ENCODE measurements at regions not wholly inside any gene's neighbourhood (a gene's known extent, or its start where the extent isn't known, plus 50 kb on each side); places are given as distances from the start of the nearest gene placed in this dataset.

DNA sequence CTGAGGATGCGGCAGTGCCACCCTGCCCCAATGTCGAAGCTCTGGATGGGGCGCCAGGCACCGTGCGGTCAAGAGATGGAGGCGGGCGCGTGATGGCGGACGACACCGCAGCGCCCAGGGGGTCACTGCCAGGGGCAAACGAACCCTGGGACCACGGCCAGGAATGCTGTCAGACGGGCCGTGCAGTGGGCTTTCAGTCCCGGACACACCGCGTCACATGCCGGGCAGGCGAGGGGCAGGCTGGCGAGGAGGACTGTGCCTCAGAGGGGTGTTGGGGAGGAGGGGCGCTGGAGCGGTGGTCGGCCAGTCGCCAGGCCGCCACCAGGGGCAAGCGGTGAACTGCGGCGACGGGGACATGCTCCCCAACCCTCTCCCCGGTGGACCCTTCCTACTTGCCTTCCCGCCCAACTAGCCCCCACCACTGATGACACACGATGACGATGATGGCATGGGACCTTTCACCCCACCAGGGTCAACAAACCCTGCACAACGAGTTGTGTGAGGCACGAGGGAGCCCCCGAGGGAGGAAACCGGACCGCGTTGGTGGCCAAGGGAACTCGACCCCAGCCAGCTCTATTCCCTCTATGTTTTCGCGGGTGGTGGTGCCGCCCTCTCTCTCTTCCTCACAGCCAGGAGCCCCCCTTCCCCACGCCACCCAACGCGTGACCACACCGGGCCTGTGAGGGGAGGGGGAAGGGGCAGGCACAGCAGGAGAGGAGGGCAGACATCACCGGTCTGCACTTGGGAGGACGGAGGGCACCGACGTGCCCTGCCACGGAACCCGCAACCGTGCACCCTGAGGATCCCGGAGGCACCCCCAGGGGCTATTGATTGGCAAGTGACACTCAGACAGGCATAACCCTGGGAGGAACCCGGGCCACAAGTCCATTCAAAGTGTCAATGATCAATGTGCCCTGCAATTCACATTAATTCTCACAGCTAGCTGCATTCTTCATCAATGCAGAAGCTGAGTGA lies 1960.9 kb upstream of the DEFB115 start:
- Histone ChIP-seq H4K20me1 (ENCODE audit: insufficient read depth) (no peaks in the 10 kb centered on the region), H3K4me2 (ENCODE audit: unreplicated experiment) (no peak overlapping the region), H3K9me3 (ENCODE audit: low read depth) (no peaks in the 10 kb centered on the region), H3K36me3 (ENCODE audit: low read depth) (no peaks in the 10 kb centered on the region), H3F3A (ENCODE audit: insufficient read depth) (no peaks in the 10 kb centered on the region), H3K79me2 (ENCODE audit: insufficient read depth) (no peaks in the 10 kb centered on the region), H2AFZ (no peak overlapping the region), H3K9me2 (ENCODE audit: insufficient read depth) (no peaks in the 10 kb centered on the region), H3K4me1 (ENCODE audit: insufficient read depth) (no peaks in the 10 kb centered on the region), H3K9ac (no peak overlapping the region), H3K27me3 (replicated peaks; ENCODE audit: insufficient read depth) (no peaks in the 10 kb centered on the region), H3K4me3 (no peak overlapping the region), H3K27ac (no peak overlapping the region)
- no peak for TF ChIP-seq EZH2 (IDR thresholded peaks at IDR 0.05; ENCODE audit: insufficient read depth, poor library complexity, severe bottlenecking)
- TF ChIP-seq EZH2phosphoT487 (IDR thresholded peaks at IDR 0.05; ENCODE audit: insufficient read depth, low read depth) = no peak
- no peak for DNase-seq
- WGBS, 2 experiments (ENCODE audit: low coverage in 1 of 2, low lambda C conversion rate in 2 of 2, missing lambda C conversion rate in 2 of 2) = 62 to 64% methylated on average over 55 to 58 of the region's 58 CpGs
- in situ Hi-C loops (cut with MboI) = no loop called here

- Histone ChIP-seq H3K9me3 (ENCODE audit: low read depth) (no peaks in the 10 kb centered on the region), H3K9ac (no peak overlapping the region), H3K27ac (no peak overlapping the region), H3K36me3 (ENCODE audit: low read depth) (no peaks in the 10 kb centered on the region), H3K27me3 (replicated peaks; ENCODE audit: insufficient read depth) (no peaks in the 10 kb centered on the region), H3K79me2 (ENCODE audit: insufficient read depth) (no peaks in the 10 kb centered on the region), H3K4me2 (ENCODE audit: unreplicated experiment) (no peak overlapping the region), H4K20me1 (ENCODE audit: insufficient read depth) (no peaks in the 10 kb centered on the region), H3K4me3 (no peak overlapping the region), H3F3A (ENCODE audit: insufficient read depth) (no peaks in the 10 kb centered on the region), H2AFZ (no peak overlapping the region), H3K9me2 (ENCODE audit: insufficient read depth) (no peaks in the 10 kb centered on the region), H3K4me1 (ENCODE audit: insufficient read depth) (no peaks in the 10 kb centered on the region)
- WGBS, 2 experiments (ENCODE audit: low coverage in 1 of 2, low lambda C conversion rate in 2 of 2, missing lambda C conversion rate in 2 of 2) = 65 to 74% methylated on average over 65 to 69 of the region's 70 CpGs
- in situ Hi-C loops (cut with MboI) = no loop called here
- no peak for DNase-seq
- TF ChIP-seq EZH2 (IDR thresholded peaks at IDR 0.05; ENCODE audit: insufficient read depth, poor library complexity, severe bottlenecking) = no peak
These were observed 1959.8 kb upstream of the DEFB115 start for GRCh38 chr20:29297411-29298270.

DNA sequence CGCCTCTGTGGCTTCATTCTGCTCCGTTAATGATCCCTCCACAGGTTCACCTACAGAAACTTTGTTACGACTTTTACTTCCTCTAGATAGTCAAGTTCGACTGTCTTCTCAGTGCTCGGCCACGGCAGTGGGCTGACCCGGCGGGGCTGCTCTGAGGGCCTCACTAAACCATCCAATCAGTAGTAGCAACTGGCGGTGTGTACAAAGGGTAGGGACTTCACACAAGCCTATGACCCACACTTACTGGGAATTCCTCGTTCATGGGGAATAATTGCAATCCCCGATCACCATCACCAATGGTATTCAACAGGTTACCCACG lies 1959.2 kb upstream of the DEFB115 start:
- no peaks in the 10 kb centered on the region for H3F3A ChIP-seq (ENCODE audit: insufficient read depth)
- H3K9me3 ChIP-seq (ENCODE audit: low read depth) = no peaks in the 10 kb centered on the region
- H3K27me3 ChIP-seq (replicated peaks; ENCODE audit: insufficient read depth) = no peaks in the 10 kb centered on the region
- H3K27ac ChIP-seq = no peak overlapping the region
- no peaks in the 10 kb centered on the region for H3K9me2 ChIP-seq (ENCODE audit: insufficient read depth)
- H3K4me3 ChIP-seq = no peak overlapping the region
- in situ Hi-C loops (cut with MboI) = no loop called here
- H3K4me1 ChIP-seq (ENCODE audit: insufficient read depth) = no peaks in the 10 kb centered on the region
- H3K4me2 ChIP-seq (ENCODE audit: unreplicated experiment) = no peak overlapping the region
- H3K79me2 ChIP-seq (ENCODE audit: insufficient read depth) = no peaks in the 10 kb centered on the region
- H3K9ac ChIP-seq = no peak overlapping the region
- H3K36me3 ChIP-seq (ENCODE audit: low read depth) = no peaks in the 10 kb centered on the region
- DNase-seq = no peak
- no peak overlapping the region for H2AFZ ChIP-seq
- TF ChIP-seq EZH2phosphoT487 (IDR thresholded peaks at IDR 0.05; ENCODE audit: insufficient read depth, low read depth) = no peak
- no peak for TF ChIP-seq EZH2 (IDR thresholded peaks at IDR 0.05; ENCODE audit: insufficient read depth, poor library complexity, severe bottlenecking)
- 52 to 67% methylated on average over 12 of the region's 12 CpGs for WGBS, 2 experiments (ENCODE audit: low coverage in 1 of 2, low lambda C conversion rate in 2 of 2, missing lambda C conversion rate in 2 of 2)
- no peaks in the 10 kb centered on the region for H4K20me1 ChIP-seq (ENCODE audit: insufficient read depth)

- H3K4me3 ChIP-seq = no peak overlapping the region
- H3K36me3 ChIP-seq (ENCODE audit: low read depth) = no peaks in the 10 kb centered on the region
- H3K9me3 ChIP-seq (ENCODE audit: low read depth) = no peaks in the 10 kb centered on the region
- TF ChIP-seq EZH2phosphoT487 (IDR thresholded peaks at IDR 0.05; ENCODE audit: insufficient read depth, low read depth) (no peak), EZH2 (IDR thresholded peaks at IDR 0.05; ENCODE audit: insufficient read depth, poor library complexity, severe bottlenecking) (no peak)
- no peaks in the 10 kb centered on the region for H3K4me1 ChIP-seq (ENCODE audit: insufficient read depth)
- 68 to 72% methylated on average over 40 of the region's 40 CpGs for WGBS, 2 experiments (ENCODE audit: low coverage in 1 of 2, low lambda C conversion rate in 2 of 2, missing lambda C conversion rate in 2 of 2)
- H4K20me1 ChIP-seq (ENCODE audit: insufficient read depth) = no peaks in the 10 kb centered on the region
- in situ Hi-C loops (cut with MboI) = no loop called here
- no peaks in the 10 kb centered on the region for H3F3A ChIP-seq (ENCODE audit: insufficient read depth)
- H3K27ac ChIP-seq = no peak overlapping the region
- H3K9ac ChIP-seq = no peak overlapping the region
- H3K79me2 ChIP-seq (ENCODE audit: insufficient read depth) = no peaks in the 10 kb centered on the region
- no peak overlapping the region for H3K4me2 ChIP-seq (ENCODE audit: unreplicated experiment)
- H3K9me2 ChIP-seq (ENCODE audit: insufficient read depth) = no peaks in the 10 kb centered on the region
- no peak overlapping the region for H2AFZ ChIP-seq
- no peaks in the 10 kb centered on the region for H3K27me3 ChIP-seq (replicated peaks; ENCODE audit: insufficient read depth)
- no peak for DNase-seq
These were observed 1958.5 kb upstream of the DEFB115 start for GRCh38 chr20:29298759-29299613.
